HG02759 (cell line): ENCODE measurements at regions not wholly inside any gene's neighbourhood (a gene's known extent, or its start where the extent isn't known, plus 50 kb on each side); places are given as distances from the start of the nearest gene placed in this dataset.

Experiments used
- ATAC-seq: cut with Tn5 transposase; IDR thresholded peaks from one replicate; pipeline ENCODE4 v1.9.1; 2021; ENCODE audit warnings: mild to moderate bottlenecking, moderate library complexity; ENCODE audit not compliant: unreplicated experiment

DNA sequence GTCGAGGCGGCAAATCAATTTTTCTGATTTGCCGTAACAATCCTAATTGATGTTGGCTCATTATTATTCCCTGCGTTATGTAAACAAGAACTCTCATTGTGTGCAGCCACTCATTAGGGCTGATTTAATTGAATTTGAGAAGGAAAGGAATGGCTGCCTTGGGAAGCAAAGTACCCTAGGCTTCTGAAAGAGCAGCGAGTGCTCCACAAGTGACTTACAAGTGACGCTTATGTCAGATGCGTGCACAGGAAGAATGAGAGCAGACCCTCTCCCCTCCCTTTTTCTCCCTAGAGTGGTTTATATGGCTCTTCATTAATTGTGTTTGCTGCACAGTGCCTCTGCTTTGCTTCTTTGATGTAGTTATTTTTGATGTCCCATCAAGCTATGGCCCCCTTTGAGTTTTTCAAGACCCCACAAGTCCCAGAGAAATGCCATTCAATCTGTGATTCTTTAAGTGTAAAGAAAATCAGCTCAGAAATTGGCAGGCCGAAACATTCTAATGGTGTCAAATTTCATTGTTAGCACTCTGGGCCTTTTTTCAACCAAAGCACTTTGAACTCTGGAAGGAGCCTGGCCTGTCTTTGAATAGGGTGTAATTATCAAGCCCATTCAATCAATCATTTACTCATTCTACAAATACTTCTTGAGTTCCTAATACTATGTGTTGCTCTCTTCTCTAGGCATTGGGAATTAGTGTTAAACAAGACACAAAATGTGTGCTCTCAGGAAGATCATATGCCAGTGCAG, 86.8 kb upstream of the VAV3 start:
- ATAC-seq, result no peak

DNA sequence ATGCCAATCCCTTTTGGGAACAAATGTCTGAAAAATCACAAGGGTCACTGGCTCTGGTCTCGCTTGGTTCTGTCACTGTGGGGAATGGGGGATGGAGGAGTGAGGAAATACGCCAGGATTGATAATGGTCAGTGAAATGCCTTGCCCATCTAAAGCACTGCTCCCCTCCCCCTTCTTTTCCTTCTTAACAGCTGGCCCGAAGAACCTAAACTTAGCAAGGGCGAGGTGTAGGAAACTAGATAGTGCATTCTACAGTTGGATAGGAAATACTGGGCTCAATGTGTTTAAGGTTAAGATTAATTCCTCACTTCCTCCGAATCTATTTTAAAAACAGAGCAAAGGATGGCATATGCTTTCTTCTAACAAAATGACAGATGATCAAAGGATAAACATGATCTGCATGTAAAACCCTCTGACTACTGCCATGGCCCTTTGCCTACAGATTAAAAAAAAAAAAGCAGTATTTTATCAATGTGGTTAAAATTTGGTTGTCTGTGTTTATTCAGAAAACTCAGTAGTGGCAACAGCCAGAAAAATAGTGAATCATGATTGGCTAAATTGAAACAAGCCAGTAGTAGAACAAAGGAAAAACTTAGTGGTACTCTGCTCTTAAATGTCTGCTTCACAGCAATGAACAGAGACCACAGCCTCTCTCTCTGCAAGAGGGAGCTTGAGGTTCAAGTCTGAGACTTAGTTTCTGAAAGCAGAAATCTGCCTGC, 86.1 kb upstream of the VAV3 start:
- no peak for ATAC-seq

DNA sequence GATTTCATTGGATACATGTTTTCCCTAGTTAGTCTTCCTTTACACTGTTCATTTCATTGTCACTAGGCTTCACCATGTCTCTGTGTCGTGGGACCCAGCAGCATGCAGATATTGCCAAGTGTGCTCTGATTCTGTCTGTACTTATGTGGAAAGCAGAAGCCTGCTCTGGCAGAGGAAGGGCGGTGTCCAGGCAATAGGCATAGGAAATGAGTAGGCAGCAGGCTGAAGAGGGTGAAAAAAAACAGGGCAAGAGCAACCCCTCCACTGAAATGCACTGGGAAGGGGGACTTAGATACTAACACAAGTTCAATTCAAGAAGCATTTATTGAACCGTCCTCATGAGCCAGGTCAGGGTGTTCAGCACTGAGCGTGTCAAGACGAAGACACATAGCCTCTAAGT, 85.2 kb upstream of the VAV3 start:
- ATAC-seq, result no peak

DNA sequence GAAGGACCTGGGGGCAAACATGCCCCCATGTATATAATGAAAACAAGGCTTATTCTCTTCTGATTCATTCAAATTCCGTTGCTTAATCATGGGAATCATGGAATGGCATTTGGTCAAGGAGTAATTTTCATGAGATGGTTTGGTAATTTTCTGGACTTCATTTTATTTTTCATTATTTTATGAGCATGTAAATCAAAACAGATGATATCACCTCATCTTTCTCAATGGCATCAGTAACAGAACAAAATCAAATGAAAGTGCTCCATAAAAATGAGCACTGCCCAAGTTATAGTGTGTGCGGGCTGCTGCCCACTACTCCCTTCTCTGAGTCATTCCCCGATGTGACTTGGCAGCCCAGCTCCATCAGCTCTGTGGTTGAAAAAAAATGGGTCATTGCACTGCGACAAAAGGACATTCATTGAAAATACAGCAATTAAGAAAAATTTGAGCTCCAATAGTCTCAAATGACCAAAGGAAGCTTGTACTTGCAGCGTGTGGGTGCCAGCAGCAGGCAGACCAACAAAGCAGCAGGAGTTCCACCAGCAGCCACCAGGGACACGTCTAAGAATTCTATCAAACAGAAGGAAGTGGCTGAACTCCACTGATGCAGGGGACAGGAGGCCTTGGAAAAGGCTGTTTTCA, 84.3 kb upstream of the VAV3 start:
- no peak for ATAC-seq

DNA sequence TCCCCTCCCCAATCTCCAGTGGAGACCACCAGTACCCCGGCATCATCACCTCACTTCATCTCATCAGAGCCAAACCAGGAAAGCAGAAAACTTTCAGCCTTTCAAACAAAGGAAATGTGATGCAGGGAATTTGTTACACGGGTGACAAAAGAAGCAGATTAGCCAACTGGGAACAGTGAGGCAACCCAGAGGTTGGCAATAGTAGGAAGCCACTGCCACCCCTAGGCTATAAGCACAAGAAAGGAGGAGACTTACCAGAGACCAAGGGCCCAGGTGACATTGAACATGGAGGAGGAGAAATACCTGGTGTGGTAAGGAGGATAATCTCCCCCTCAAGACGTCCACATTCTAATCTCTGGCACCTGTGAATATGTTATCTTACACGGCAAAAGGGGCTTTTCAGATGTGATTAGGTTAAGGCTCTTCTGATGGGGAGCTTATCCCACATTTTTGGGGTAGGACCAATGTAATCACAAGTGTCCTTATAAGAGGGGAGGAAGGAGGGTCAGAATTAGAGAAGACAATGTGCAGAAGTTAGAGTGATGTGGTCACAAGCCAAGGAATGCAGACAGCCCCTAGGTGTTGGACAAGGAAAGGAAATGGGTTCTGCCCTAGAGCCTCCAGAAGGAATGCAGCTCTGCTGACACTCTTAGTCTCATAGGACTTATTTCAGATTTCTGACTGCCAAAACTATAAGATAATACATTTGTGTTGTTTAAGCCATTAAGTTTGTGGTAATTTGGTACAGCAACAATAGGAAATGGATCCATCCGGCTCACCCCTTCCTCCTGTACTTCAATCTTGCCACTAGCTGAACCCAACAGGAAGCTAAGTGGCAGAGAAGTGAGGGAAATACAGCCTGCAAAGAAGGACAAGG, 83.6 kb upstream of the VAV3 start:
- no peak for ATAC-seq

DNA sequence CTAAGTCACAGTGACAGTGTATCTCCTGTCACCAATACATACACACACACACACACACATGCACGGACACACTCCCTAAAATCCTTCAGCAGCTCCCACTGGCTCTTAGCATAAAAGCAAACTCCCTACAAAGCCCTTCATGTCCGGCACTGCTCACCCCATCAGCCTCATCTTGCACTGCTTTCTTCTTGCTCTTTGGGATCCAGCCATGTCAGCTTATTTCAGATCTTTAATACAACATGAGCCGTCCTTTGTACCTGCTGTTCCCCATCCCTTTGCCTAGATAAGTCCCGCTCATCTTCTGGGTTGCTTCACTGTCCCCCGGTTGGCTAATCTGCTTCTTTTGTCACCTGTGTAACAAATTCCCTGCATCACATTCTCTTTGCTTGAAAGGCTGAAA, 82.1 kb upstream of the VAV3 start:
- no peak for ATAC-seq

DNA sequence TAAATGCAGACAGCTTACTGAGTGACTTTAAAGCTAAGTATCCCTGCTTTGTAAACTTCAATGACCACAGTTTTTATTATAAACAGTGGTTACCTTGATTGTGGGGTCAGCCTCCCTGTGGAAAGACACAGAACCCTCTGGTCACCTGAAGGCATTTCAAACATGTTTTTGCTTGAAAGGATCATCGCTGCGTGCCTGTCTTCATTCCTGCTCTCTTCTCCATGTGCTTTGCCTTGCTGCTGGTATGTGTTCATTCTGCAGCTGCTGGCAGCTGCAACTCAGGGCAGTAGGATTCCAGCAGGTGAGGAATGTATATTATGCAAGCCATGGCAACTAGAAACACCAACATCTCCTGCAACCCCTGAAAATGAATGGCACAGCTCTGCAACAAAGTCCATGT, 81.0 kb upstream of the VAV3 start:
- ATAC-seq, result no peak

DNA sequence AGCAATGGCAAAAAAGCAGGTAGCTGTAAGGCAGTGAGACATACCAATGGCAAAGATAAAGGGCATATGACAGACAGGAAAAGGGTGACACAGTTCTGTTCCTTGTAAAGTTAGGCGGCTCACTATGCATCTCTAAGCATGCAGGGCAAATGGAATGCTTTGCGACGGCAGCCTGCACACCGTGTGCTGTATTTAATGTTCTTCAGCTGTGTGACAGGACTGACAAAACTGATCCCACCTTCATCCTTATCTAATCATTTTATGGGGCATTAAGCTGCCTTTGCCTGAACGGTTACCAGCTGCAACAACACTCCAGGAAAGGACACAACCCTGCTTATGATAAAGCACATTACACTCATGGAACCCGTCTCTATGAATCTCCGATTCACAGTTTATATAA, 80.5 kb upstream of the VAV3 start:
- no peak for ATAC-seq

DNA sequence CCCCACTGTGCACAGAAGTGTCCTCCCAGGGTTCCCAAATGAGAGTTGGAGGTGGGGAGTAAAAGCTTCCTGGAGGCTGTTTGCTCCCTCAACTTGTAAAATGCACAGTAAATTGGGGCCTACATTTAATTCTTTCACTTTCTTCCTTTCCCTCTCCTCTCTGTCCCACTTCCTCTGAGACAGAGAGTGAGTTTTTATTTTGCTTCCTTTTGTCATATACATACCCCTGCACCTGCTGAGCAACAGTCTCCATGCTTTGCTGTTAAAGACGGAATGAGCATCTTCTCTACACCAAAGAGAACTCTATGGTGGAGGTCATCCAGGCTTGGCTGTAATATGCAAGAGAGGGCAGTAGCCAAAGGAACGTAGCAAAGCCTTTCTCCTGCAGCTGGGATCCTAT, 79.3 kb upstream of the VAV3 start:
- no peak for ATAC-seq

DNA sequence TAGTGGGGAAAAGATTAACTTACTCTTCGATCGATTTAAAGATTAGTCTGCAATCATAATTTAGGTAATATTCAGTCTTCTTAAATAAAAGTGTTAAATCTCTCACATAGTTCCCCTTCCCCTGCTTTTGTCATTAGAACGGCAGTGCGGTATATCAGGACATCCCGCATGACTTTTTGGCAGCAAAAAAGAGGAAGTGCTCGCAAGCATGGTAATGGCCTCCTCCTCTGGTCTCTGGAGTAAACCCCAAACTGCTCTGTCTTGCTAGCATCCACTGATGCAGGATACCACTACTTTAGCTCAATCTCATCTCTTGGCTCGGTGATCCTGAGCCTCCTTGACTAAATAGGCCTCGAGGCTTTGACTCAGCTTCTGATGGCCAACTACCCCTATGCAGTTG, 78.7 kb upstream of the VAV3 start:
- ATAC-seq, result no peak

DNA sequence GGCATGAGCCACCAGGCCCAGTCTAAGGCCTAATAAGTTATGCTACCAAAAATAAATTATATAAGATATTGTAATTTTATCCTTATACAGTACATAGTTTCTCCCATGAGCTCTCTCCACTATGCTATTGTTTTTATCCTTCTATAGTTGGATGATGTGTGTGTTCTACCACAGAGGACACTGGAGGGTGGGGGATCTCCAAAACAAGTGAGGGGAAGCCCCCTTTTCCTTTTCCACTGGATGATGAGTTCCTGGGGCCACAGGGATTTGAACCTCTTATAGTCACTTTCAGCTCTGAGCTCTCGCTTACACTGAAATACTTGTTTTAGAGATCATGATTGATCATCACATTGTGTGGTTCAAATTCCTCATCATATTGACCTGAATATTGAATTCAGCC, 77.6 kb upstream of the VAV3 start:
- ATAC-seq, result no peak

DNA sequence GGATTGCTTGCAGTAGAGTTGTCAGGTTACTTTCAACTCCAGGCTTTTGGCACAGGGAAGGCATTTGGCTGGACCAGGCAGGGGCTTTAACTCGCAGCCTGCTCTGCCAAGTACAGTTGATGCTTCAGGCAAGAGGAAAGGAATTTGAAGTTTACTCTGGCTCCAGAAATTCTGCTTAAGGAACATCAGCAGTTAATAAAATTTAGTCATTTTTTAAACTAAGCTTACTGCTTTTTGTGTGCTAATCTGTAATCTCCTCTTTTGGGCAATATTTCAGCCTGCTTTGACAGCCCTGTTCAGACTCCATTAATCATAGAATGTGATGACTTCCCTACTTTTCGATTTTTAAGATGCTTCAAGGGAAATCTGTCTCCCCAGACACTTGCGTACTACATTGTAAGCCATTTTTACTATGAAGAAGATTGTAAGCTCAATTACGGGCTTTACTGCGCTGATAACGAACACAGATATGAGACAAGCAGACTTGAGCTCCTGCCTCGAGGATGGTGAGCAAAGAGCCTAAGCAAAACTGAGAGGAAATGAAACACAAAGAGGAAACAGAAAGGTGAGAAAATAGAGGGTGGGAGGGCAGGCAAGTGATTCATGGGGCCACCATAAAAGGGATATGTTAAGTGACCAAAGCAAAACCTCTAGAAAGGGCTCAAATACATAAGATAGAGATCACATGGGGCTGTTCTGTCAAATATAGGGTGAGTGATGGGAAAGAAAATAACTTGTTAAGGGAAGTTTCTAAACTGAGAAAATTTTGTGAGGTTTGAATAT, 76.6 kb upstream of the VAV3 start:
- ATAC-seq, result no peak

DNA sequence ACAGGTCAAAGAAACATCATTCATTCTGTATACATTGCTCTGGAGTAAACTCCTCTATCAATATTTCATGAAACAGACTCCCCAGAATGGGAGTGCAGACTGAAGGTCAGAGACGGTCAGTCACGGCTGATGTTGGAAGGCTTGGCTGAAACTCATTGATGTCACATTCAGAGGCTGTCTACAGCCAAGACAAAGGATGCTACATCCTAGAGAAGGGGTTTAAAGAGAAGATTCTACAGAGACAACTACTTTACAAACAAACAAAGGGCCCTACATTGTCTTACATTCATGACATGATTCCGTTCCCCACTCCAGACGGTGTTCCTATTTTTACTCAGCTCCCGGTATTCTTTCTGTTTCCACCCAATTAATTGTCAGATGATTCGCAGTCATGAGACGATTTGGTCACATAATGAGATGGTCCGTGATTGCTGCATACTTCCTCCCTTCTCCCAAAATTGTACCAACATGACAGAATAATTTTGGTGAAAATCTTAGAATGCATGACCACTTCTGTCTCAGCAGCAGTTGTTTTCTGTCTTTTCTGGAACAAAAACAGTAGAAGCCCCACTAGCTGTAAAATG, 73.8 kb upstream of the VAV3 start:
- no peak for ATAC-seq

DNA sequence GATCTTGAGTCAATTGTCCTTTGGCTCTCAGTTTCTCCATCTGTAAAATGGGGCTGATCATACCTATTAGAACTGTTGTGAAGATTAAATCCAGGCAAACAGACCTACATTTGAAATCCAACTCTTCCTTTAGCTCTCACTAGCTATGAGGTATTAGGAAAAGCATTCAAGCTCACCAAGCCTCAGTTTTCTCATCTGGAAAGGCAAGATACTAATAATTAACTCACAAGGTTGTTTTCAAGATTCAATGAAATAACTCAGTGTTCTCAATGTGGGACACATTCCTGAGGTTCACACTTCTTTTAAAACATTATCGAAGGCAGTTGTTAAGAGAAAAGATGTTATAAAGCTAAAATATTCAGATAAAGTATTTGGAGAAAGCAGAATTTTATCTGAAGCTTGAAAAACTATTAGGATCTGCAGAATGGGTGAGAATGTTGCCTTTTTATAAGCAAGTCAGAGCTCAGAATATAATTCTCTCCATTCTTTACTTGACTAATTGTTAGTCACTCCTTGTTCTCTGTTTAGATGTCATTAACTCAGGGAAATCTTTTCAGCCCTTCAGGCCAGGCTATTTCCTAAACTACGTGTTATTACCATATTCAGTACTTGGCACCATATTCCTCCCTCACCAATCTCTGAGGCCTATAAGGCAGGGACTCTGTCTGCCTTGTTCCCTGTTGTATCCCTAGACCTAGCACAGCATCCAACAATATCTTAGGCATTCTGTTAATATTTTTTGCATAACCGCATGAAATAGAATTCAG, 72.0 kb upstream of the VAV3 start:
- no peak for ATAC-seq

DNA sequence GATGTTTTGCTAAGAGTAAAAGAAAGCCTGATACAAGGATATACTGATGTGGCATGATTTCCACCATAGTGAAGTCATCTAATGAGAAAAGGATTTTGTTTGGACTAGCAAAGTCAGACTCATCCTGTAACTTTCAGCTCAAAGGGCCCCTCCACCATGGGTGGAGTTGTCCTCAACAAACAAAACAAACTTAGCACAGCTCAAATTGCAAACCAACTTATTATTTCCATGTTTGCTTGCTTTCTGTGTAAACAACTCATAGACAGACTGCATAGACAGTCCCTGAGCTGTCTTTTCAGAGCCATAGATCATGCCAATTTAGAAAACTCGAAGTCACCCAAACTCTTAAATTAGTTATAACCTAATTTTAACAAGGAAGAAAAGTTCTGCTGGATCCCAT, 69.4 kb upstream of the VAV3 start:
- no peak for ATAC-seq

DNA sequence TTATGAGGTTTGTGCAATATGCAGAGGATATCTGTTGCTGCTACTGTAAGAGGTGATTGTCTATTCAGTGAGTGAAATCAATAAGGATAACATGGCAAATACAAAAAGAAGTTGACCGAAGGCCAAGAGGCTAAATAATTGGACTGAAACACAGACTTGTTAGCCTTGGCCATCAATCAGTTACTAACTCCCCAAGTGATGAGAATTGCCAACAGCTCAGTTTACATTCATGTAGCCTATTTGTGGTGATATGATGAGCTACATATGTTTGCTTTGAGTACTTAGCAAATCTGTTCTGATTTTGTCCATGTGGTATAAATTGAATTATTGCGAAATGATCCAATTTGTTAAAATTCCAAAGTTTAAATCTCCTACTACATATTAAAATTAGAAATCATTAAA, 68.6 kb upstream of the VAV3 start:
- ATAC-seq, result no peak

DNA sequence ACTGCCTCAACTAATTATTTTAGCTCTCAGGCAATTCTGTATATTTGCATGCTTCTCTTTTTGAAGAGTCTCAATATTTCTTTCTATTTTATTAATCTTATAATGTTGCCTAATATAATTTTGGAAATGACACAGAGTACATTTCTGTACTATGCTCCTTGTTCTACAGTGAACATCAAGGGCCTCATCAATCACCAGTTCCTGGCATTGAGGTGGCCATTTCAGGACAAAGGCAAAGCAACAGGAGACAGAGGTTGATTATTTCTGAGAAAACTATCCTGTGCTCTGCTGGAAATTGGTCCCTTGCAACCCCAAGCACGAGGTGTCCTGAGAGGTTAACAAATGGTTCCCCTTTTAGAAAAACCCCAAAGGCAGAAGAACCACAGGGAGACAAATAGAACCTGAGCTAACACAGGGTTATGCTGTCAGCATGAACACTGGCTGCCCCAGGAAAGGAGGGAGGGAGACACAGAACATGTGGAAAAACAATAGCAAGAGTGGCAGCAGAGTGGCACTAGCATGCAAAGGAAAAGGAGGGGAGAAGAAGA, 63.9 kb upstream of the VAV3 start:
- no peak for ATAC-seq

DNA sequence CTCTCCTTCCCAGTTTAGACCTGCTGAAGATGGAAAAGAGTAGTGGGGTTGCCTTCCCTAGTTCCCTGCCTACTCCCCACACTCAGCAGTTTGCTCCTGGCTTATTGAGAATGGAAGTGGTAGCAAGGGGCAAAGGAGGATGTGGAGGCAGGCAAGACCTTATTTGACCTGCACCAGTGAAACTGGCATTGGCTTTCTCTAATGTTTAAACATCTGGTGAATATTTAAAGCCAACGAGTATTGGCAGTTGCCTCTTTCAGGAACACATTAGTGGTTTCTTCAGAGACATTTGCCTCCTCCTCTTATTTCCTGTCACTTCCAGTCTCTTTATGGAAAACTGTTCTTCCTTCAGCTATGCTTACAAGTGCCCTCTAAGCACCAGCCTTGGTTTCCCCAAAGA, 62.4 kb upstream of the VAV3 start:
- ATAC-seq, result no peak

DNA sequence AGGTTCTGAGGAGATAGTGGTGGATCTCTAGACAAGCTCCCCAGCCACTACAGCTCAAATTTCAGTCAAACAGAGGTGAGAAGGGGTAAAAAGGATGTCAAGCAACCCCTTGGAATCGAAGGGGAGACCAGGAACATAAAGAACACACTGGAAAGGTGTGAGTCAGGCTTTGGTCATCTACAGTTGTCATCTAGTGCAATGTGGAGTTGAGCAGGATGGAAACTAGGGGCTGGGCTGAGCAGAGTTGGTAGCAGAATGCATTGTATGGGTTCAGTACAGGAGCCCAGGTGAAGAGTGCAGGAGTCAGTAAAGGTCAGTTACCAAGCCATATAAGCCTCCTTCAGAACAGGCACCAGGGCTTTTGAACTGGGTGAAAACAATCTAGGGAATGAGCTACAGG, 52.7 kb upstream of the VAV3 start:
- ATAC-seq, result no peak
